ENCODE measurements at regions not wholly inside any gene's neighbourhood (a gene's known extent, or its start where the extent isn't known, plus 50 kb on each side); places are given as distances from the start of the nearest gene placed in this dataset.
"Not testable (repeated sequence)": the region's sequence is repeated elsewhere in the genome, so short reads cannot be mapped to it uniquely, and the experiment has no call there.

DNA sequence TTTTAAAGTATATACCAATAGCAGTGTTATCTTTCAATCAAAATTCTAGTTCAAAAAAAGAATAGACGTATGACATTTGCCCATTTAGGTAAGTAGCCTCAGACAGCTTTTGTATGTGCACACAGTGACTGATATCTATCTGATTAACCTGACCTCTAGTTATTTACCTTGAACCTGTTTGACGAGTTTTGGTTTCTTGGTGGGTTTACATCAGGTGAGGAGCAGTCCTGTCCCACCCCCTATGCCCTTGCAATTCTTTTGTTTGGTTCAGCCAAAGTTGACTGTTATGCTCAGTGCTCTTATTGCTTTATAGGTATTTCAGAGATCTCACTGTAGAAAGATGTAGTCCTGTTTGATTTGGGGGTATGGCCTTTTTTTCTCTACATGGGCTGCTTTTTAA lies 147.2 kb downstream of the ISOC1 start:
- Mint-ChIP-seq H3K9me3 (peaks cover 0 to 9% (median 0%) of the 10 kb centered on the region in 9 donors), H3K4me3 (no peak overlapping the region), H3K27ac (no peak overlapping the region), H3K4me1 (no peaks in the 10 kb centered on the region), H3K36me3 (no peaks in the 10 kb centered on the region), H3K27me3 (no peaks in the 10 kb centered on the region)
- DNase-seq = no peak
- POLR2A ChIA-PET = no interaction called here
- ATAC-seq = no peak

DNA sequence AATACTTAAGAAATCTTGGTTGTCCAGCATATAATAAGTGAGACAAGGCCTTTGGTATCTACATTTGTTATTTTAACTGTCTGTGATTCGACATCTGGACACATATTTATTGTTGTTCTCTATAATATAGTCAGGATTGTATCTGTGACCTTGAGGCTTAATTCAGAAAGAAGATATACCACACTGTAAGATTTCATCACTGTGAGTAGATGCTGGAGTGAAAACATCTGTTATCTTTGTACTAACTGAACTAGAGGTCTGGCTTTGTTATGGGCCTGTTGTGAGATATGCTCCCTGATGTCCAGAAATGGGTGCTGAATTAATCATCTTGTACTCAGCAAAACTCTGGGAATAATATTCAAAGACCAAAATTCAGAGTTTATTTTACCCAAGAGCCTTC lies 148.5 kb downstream of the ISOC1 start:
- H3K4me3 Mint-ChIP-seq = no peak overlapping the region
- DNase-seq (no peak), ATAC-seq (no peak)
- POLR2A ChIA-PET = no interaction called here
- H3K36me3 Mint-ChIP-seq = no peaks in the 10 kb centered on the region
- H3K4me1 Mint-ChIP-seq = no peaks in the 10 kb centered on the region
- H3K9me3 Mint-ChIP-seq = peaks cover 0 to 7% (median 0%) of the 10 kb centered on the region in 9 donors
- no peaks in the 10 kb centered on the region for H3K27me3 Mint-ChIP-seq
- H3K27ac Mint-ChIP-seq = no peak overlapping the region

DNA sequence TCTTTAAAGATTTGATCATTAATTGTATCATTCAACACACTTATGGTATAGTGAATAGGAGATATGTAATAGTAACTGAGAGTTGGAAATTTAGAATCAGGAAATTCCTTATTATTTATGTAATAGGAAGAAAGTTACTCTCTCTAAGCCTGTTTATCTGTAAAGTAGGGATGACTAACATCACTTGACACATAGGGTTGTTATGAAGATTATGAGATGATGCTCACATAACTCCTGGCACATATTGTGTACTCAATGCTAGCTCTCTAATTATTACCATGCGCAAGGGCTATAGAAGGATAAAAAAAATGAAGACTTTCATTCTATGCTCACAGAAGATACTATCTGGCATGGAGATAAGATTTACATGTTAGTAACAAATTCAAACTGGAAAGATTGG lies 149.9 kb downstream of the ISOC1 start:
- POLR2A ChIA-PET = no interaction called here
- Mint-ChIP-seq H3K9me3 (peaks cover 0 to 4% (median 0%) of the 10 kb centered on the region in 9 donors), H3K4me3 (no peak overlapping the region), H3K4me1 (no peaks in the 10 kb centered on the region), H3K36me3 (no peaks in the 10 kb centered on the region), H3K27me3 (no peaks in the 10 kb centered on the region), H3K27ac (no peak overlapping the region)
- ATAC-seq (no peak), DNase-seq (no peak)

DNA sequence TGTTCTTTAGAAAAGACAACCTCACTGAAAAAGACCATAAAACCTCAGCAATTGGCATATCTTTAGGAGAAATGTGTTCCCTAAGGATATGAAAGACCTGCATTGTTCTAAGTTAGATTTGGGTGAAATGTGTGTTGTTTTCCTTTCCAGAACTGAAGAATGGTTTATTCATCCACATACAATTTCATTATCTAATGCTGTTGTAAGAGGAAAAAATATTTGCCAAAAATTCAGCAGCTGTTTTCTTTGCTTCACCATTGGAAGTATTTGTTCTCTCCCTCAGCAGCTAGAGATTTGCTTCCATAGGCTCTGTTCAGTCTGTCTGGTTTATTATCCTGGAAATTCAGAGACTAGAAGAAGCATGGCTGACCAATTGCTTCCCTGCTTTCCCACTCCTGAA lies 150.9 kb downstream of the ISOC1 start:
- POLR2A ChIA-PET = no interaction called here
- Mint-ChIP-seq H3K4me3 (no peak overlapping the region), H3K27me3 (no peaks in the 10 kb centered on the region), H3K36me3 (no peaks in the 10 kb centered on the region), H3K27ac (no peak overlapping the region), H3K4me1 (no peaks in the 10 kb centered on the region), H3K9me3 (peaks cover 0 to 4% (median 0%) of the 10 kb centered on the region in 9 donors)
- DNase-seq = no peak
- ATAC-seq = no peak

DNA sequence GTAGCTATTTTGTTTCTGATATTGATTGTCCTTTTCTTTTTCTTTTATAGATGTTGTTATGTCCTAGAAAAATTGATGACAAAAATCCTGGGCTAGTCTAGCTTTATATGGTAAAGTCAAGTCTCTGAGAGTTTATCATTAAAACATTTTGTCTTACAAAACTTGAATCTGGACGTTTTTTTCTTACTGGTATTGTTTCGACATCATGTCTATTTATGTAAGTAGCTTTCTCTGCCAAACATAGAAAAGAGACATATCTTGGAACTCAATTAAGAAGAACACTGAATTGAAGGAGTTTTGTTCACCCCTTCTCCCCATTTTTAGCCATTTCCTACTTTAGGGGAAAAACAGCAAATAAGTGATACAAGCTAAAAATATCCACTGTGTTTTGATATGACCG lies 151.5 kb downstream of the ISOC1 start:
- H3K4me1 Mint-ChIP-seq = no peaks in the 10 kb centered on the region
- H3K27me3 Mint-ChIP-seq = no peaks in the 10 kb centered on the region
- H3K9me3 Mint-ChIP-seq = peaks cover 0 to 7% (median 0%) of the 10 kb centered on the region in 9 donors
- DNase-seq (no peak), ATAC-seq (no peak)
- no peak overlapping the region for H3K4me3 Mint-ChIP-seq
- no peaks in the 10 kb centered on the region for H3K36me3 Mint-ChIP-seq
- POLR2A ChIA-PET = no interaction called here
- no peak overlapping the region for H3K27ac Mint-ChIP-seq

DNA sequence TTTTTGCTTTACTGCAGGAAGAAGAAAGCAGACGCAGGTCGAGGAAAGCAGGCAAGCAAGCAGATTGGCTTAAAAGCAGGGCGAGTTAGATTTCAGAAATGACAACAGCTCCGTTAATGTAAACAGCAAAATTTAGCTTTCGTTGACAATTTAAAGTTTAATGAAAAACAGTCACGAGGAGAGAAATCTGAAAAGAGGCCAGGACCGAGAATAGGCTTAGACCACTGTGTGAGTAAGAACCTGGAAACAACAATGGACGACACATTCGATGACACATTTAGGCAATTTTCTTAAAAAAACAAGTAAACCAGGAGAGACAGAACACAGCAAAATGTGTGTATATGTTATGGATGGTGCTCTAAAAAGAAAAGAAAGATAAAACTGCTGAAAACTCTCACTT lies 155.3 kb downstream of the ISOC1 start:
- Mint-ChIP-seq H3K36me3 (peaks cover 0 to 13% (median 2%) of the 10 kb centered on the region in 3 donors), H3K27ac (no peak overlapping the region), H3K9me3 (peaks cover 7 to 31% (median 24%) of the 10 kb centered on the region in 9 donors), H3K4me1 (no peaks in the 10 kb centered on the region), H3K27me3 (no peaks in the 10 kb centered on the region), H3K4me3 (no peak overlapping the region)
- POLR2A ChIA-PET = no interaction called here
- DNase-seq = no peak
- no peak for ATAC-seq

DNA sequence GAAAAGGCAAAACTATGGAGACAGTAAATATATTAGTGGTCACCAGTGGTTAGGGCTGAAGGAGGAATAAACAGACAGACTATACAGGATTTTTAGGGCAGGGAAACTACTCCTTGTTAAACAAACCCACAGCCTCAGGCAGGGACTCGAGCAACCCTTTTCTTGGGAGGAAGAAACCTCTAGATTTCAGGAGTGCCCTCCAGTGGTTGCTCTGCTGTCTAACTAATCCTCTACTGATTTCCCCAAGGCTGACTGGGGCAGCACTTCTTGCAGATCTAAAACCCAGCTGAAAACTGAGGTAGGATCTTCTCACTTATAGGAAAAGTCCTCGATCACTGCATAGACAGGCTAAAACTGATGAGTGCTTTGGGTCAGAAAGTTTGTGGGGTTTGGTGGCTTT lies 176.8 kb downstream of the ISOC1 start:
- Mint-ChIP-seq H3K36me3 (no peaks in the 10 kb centered on the region), H3K4me3 (no peak overlapping the region), H3K9me3 (peaks cover 0 to 1% (median 0%) of the 10 kb centered on the region in 9 donors), H3K27me3 (no peaks in the 10 kb centered on the region), H3K27ac (no peak overlapping the region), H3K4me1 (no peaks in the 10 kb centered on the region)
- ATAC-seq (no peak), DNase-seq (no peak)
- POLR2A ChIA-PET = no interaction called here

DNA sequence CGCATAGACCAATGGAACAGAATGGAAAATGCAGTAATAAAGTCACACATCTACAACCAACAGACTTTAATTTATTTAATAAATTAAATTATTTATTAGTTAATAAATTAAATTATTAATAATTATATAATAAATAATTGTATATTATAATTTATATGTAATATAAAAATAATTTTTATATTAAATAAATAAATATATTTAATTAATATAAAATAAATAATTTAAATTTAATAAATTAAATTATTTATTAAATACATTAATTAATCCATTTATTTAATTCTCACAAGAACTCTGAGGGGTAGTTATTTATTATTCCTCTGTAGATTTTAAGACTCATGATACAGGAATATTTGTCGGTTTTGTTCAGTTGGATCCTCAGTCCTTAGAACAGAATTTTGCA lies 176.1 kb upstream of the ADAMTS19 start:
- H3K9me3 Mint-ChIP-seq = peaks cover 0 to 42% (median 20%) of the 10 kb centered on the region in 9 donors
- H3K4me1 Mint-ChIP-seq = no peaks in the 10 kb centered on the region
- DNase-seq (no peak), ATAC-seq (no peak)
- H3K4me3 Mint-ChIP-seq = no peak overlapping the region
- H3K27ac Mint-ChIP-seq = no peak overlapping the region
- peaks cover 0 to 10% (median 0%) of the 10 kb centered on the region in 3 donors for H3K36me3 Mint-ChIP-seq
- POLR2A ChIA-PET = no interaction called here
- H3K27me3 Mint-ChIP-seq = no peaks in the 10 kb centered on the region

DNA sequence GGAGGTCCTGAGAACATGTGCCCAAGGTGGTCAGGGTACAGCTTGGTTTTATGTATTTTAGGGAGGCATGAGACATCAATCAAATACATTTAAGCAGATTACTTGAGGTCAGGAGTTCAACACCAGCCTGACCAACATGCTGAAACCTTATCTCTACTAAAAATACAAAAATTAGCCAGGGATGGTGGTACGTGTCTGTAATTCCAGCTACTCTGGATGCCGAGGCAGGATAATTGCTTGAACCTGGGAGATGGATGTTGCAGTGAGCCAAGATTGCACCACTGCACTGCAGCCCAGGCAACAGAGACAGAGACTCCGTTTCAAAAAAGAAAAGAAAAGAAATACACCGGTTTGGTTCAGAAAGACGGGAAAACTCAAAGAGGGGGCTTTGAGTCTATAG lies 165.9 kb upstream of the ADAMTS19 start:
- POLR2A ChIA-PET, H3K4me3 Mint-ChIP-seq, H3K27ac Mint-ChIP-seq, ATAC-seq, DNase-seq, H3K4me1 Mint-ChIP-seq, H3K27me3 Mint-ChIP-seq, H3K36me3 Mint-ChIP-seq: not testable (repeated sequence)
- peaks cover 14 to 63% (median 28%) of the 10 kb centered on the region in 9 donors for H3K9me3 Mint-ChIP-seq

DNA sequence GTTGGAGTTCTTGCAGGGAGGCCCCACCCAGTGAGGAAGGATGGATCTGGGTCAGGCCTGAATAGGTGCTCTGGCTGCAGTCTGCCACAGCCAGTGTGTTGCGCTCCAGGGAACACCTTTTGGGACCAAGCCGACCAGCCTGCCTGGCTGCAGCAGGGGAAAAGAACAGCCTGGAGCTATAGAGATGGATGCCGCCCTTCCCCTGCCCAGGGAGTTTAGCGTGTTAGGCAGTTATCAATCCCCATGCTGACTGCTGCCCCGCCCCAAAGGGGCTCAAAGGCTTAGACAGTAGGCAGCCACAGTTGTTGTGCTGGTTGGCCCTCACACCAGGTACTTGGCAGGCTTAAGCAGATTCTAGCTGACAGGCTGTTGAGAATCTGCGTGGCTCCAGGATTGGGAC lies 153.4 kb upstream of the ADAMTS19 start:
- DNase-seq (no peak), ATAC-seq (no peak)
- Mint-ChIP-seq H3K4me3 (no peak overlapping the region), H3K27me3 (no peaks in the 10 kb centered on the region), H3K36me3 (peaks cover 0 to 31% (median 12%) of the 10 kb centered on the region in 3 donors), H3K27ac (no peak overlapping the region), H3K9me3 (peaks cover 0 to 41% (median 31%) of the 10 kb centered on the region in 9 donors), H3K4me1 (no peaks in the 10 kb centered on the region)
- POLR2A ChIA-PET = no interaction called here

DNA sequence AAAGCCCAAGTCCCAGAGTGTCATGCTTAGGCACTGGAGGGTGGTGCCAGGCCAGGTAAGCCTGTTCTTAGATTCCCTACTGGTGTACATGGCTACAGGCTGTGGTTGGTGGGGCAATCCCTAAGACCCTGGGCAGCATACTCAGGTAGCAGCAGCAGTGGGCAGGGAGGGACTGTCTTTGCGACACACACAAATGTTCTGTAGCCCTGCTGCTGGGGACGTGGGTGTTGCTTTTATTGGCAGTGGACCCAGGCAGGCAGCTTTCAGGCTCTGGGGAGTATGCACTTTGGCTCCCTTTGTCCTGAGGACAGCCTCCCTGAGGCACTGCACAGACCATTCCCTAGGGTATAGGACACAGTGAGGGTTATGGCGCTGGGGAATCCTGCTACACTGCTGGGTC lies 137.1 kb upstream of the ADAMTS19 start:
- Mint-ChIP-seq H3K9me3 (peaks cover 12 to 46% (median 31%) of the 10 kb centered on the region in 9 donors), H3K36me3 (peaks cover 0 to 11% (median 8%) of the 10 kb centered on the region in 3 donors), H3K4me1 (no peaks in the 10 kb centered on the region), H3K27ac (no peak overlapping the region), H3K4me3 (no peak overlapping the region), H3K27me3 (no peaks in the 10 kb centered on the region)
- ATAC-seq (no peak), DNase-seq (no peak)
- POLR2A ChIA-PET = no interaction called here

DNA sequence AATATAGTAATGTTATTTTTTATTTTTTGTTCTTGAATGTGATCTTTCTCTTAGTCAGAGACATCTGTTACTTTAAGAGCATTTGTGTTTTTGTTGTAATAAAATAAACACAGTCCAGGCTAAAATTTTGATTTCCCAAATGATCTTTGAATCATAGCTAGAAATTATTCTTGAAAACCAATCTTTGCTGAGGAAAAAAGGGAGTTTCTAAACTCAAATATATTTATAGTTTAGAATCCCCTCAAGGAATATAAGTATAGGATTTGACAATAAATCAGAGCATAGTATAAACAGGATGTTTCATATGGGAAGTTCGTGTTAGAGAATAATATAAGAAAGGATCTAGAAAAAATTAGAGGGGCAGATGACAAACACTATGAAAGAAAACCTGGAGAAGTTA lies 118.8 kb upstream of the ADAMTS19 start:
- Mint-ChIP-seq H3K36me3 (peaks cover 0 to 20% (median 2%) of the 10 kb centered on the region in 3 donors), H3K9me3 (peaks cover 6 to 41% (median 21%) of the 10 kb centered on the region in 9 donors), H3K27ac (no peak overlapping the region), H3K27me3 (no peaks in the 10 kb centered on the region), H3K4me1 (peaks cover 0 to 2% (median 0%) of the 10 kb centered on the region in 4 donors), H3K4me3 (no peak overlapping the region)
- no peak for ATAC-seq
- DNase-seq = no peak
- POLR2A ChIA-PET = no interaction called here

DNA sequence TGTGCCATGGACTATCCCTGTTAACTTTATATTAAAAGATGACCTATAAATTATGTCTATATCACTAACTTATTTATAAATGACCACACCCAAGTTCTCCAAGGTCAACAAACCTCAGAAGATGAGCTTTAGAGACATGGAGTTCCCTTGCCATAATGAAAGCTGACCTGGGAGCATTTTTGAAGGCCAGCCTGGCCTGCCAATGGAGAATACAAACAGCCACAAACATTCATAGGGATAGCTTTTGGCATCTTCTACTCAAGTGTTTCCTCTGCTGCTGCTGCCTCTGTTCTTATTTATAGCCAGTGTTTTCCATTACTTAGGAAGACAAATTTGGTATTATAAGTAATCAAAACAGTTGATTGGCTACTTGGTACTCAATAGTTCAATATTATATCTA lies 117.3 kb upstream of the ADAMTS19 start:
- Mint-ChIP-seq H3K9me3 (peaks cover 7 to 40% (median 15%) of the 10 kb centered on the region in 9 donors), H3K36me3 (peaks cover 0 to 18% (median 5%) of the 10 kb centered on the region in 3 donors), H3K27ac (no peak overlapping the region), H3K4me3 (no peak overlapping the region), H3K27me3 (no peaks in the 10 kb centered on the region), H3K4me1 (peaks cover 0 to 2% (median 0%) of the 10 kb centered on the region in 4 donors)
- no peak for DNase-seq
- no peak for ATAC-seq
- POLR2A ChIA-PET = no interaction called here

DNA sequence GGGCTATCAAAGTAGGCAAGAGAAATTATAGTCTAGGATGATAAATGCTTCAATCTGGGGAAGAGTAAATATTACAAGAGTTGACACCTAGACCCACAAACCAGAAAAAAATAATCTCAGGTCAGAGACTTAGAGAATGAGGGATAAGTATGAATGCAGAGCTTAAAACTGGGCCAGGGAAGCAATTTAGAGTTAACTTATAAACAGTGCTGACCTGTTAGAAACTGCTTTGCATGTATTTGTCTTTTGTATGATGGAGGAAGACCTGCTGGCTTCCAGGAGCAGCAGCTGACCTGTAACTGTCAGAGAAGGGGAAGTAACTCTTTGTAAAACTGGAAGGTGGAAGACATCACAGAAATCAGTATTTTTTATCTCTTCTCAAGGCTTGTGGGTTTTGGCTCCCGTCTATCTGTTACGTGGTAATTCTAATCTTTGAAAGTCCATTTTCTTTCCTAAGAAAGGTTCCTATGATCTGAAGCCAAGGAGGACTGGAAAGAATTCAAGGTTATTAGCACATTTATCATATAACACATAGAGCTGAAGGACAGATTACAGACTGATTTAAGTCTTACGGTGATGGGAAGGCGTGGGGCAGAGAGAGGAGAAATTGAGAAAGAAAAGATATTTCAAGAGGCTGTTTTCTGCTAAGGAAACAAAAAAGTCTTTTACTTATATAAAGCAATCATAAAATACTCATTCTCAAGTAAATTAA lies 114.7 kb upstream of the ADAMTS19 start:
- Mint-ChIP-seq H3K27ac (no peak overlapping the region), H3K27me3 (no peaks in the 10 kb centered on the region), H3K9me3 (peaks cover 10 to 43% (median 27%) of the 10 kb centered on the region in 9 donors), H3K4me1 (peaks cover 0 to 2% (median 0%) of the 10 kb centered on the region in 4 donors), H3K4me3 (no peak overlapping the region), H3K36me3 (peaks cover 0 to 12% (median 4%) of the 10 kb centered on the region in 3 donors)
- POLR2A ChIA-PET = no interaction called here
- DNase-seq (no peak), ATAC-seq (no peak)
